HUES6 (cell line): ENCODE measurements at regions not wholly inside any gene's neighbourhood (a gene's known extent, or its start where the extent isn't known, plus 50 kb on each side); places are given as distances from the start of the nearest gene placed in this dataset.
"Not testable (repeated sequence)": the region's sequence is repeated elsewhere in the genome, so short reads cannot be mapped to it uniquely, and the experiment has no call there.

Source experiments
- H3K27ac ChIP-seq: 2 replicates; pipeline ENCODE4 v1.7.0; 2013; ENCODE audit warnings: low read depth, mild to moderate bottlenecking, low read length, inconsistent platforms
- H3K27me3 ChIP-seq: 2 replicates; pipeline ENCODE4 v1.6.1; 2013; ENCODE audit warnings: low read length; ENCODE audit not compliant: control insufficient read depth, insufficient read depth
- H3K36me3 ChIP-seq: 2 replicates; pipeline ENCODE4 v1.6.1; 2013; ENCODE audit warnings: low read length; ENCODE audit not compliant: control insufficient read depth, insufficient read depth
- H3K4me1 ChIP-seq: 2 replicates; pipeline ENCODE4 v1.6.1; 2013; ENCODE audit warnings: low read length; ENCODE audit not compliant: control insufficient read depth, insufficient read depth
- H3K4me3 ChIP-seq: 2 replicates; pipeline ENCODE4 v1.5.1; 2013; ENCODE audit warnings: low read depth, low read length
- H3K9ac ChIP-seq: one replicate; pipeline ENCODE4 v1.6.1; 2013; ENCODE audit warnings: mild to moderate bottlenecking, low read length
- H3K9me3 ChIP-seq: 2 replicates; pipeline ENCODE4 v1.6.1; 2013; ENCODE audit warnings: low read depth, low read length; ENCODE audit not compliant: control insufficient read depth, insufficient read depth

GRCh38 chr10:28902215-28902614 lies 224.9 kb downstream of the BAMBI start:
- H3K4me3 ChIP-seq: no peak overlapping the region
- no peaks in the 10 kb centered on the region for H3K36me3 ChIP-seq
- no peaks in the 10 kb centered on the region for H3K27me3 ChIP-seq
- H3K4me1 ChIP-seq: no peaks in the 10 kb centered on the region
- H3K9me3 ChIP-seq: peaks cover 13% of the 10 kb centered on the region
- no peak overlapping the region for H3K9ac ChIP-seq
- H3K27ac ChIP-seq: no peak overlapping the region

GRCh38 chr10:28903063-28903462 lies 225.7 kb downstream of the BAMBI start:
- Histone ChIP-seq H3K9ac (no peak overlapping the region), H3K36me3 (no peaks in the 10 kb centered on the region), H3K9me3 (peaks cover 10% of the 10 kb centered on the region), H3K4me3 (no peak overlapping the region), H3K27me3 (no peaks in the 10 kb centered on the region), H3K27ac (no peak overlapping the region), H3K4me1 (no peaks in the 10 kb centered on the region)

GRCh38 chr10:28903736-28904135 lies 226.4 kb downstream of the BAMBI start:
- H3K27me3 ChIP-seq: no peaks in the 10 kb centered on the region
- no peak overlapping the region for H3K27ac ChIP-seq
- no peak overlapping the region for H3K4me3 ChIP-seq

GRCh38 chr10:28905371-28905770 lies 228.1 kb downstream of the BAMBI start:
- peaks cover 10% of the 10 kb centered on the region for H3K9me3 ChIP-seq
- H3K27ac ChIP-seq: no peak overlapping the region
- H3K4me1 ChIP-seq: no peaks in the 10 kb centered on the region
- no peaks in the 10 kb centered on the region for H3K36me3 ChIP-seq
- no peak overlapping the region for H3K9ac ChIP-seq
- no peaks in the 10 kb centered on the region for H3K27me3 ChIP-seq
- H3K4me3 ChIP-seq: no peak overlapping the region

More at GRCh38 chr10:28903736-28904135, 226.4 kb downstream of the BAMBI start:
- Histone ChIP-seq H3K4me1 (no peaks in the 10 kb centered on the region), H3K36me3 (no peaks in the 10 kb centered on the region), H3K9ac (no peak overlapping the region), H3K9me3 (peaks cover 10% of the 10 kb centered on the region)

- Histone ChIP-seq H3K36me3 (no peaks in the 10 kb centered on the region), H3K27me3 (no peaks in the 10 kb centered on the region), H3K9me3 (peaks cover 6% of the 10 kb centered on the region), H3K27ac (no peak overlapping the region), H3K4me1 (no peaks in the 10 kb centered on the region), H3K4me3 (no peak overlapping the region), H3K9ac (no peak overlapping the region)
Observed at GRCh38 chr10:28906011-28906411, 228.7 kb downstream of the BAMBI start.

GRCh38 chr10:28906415-28906814 lies 229.1 kb downstream of the BAMBI start:
- peaks cover 2% of the 10 kb centered on the region for H3K9me3 ChIP-seq
- no peak overlapping the region for H3K9ac ChIP-seq
- H3K4me3 ChIP-seq: no peak overlapping the region
- no peak overlapping the region for H3K27ac ChIP-seq
- H3K36me3 ChIP-seq: no peaks in the 10 kb centered on the region
- H3K4me1 ChIP-seq: no peaks in the 10 kb centered on the region
- H3K27me3 ChIP-seq: no peaks in the 10 kb centered on the region

- H3K9me3 ChIP-seq: no peaks in the 10 kb centered on the region
- no peaks in the 10 kb centered on the region for H3K27me3 ChIP-seq
- H3K4me1 ChIP-seq: no peaks in the 10 kb centered on the region
- no peak overlapping the region for H3K4me3 ChIP-seq
- H3K36me3 ChIP-seq: no peaks in the 10 kb centered on the region
- H3K9ac ChIP-seq: no peak overlapping the region
- no peak overlapping the region for H3K27ac ChIP-seq
Observed at GRCh38 chr10:28906934-28907333, 229.6 kb downstream of the BAMBI start.

GRCh38 chr10:28909875-28910274 lies 232.6 kb downstream of the BAMBI start:
- Histone ChIP-seq H3K36me3 (no peaks in the 10 kb centered on the region), H3K4me1 (no peaks in the 10 kb centered on the region), H3K4me3 (no peak overlapping the region), H3K27ac (no peak overlapping the region), H3K9me3 (no peaks in the 10 kb centered on the region), H3K27me3 (no peaks in the 10 kb centered on the region), H3K9ac (no peak overlapping the region)

GRCh38 chr10:28910956-28911355 lies 233.6 kb downstream of the BAMBI start:
- Histone ChIP-seq H3K27me3 (no peaks in the 10 kb centered on the region), H3K4me3 (no peak overlapping the region), H3K9me3 (no peaks in the 10 kb centered on the region), H3K36me3 (no peaks in the 10 kb centered on the region), H3K4me1 (no peaks in the 10 kb centered on the region), H3K9ac (no peak overlapping the region), H3K27ac (no peak overlapping the region)

- not testable (repeated sequence) for H3K4me1 ChIP-seq, H3K36me3 ChIP-seq, H3K9ac ChIP-seq, H3K4me3 ChIP-seq, H3K27me3 ChIP-seq, H3K9me3 ChIP-seq, H3K27ac ChIP-seq
Observed at GRCh38 chr10:28911511-28911910, 234.2 kb downstream of the BAMBI start.

GRCh38 chr10:28912017-28912783 lies 234.9 kb downstream of the BAMBI start:
- Histone ChIP-seq H3K36me3 (no peaks in the 10 kb centered on the region), H3K27me3 (no peaks in the 10 kb centered on the region), H3K4me1 (no peaks in the 10 kb centered on the region), H3K9ac (no peak overlapping the region), H3K9me3 (no peaks in the 10 kb centered on the region), H3K27ac (no peak overlapping the region), H3K4me3 (no peak overlapping the region)
